Coronary artery (tissue), 2 donors: ENCODE measurements at regions not wholly inside any gene's neighbourhood (a gene's known extent, or its start where the extent isn't known, plus 50 kb on each side); places are given as distances from the start of the nearest gene placed in this dataset.
"Not testable (repeated sequence)": the region's sequence is repeated elsewhere in the genome, so short reads cannot be mapped to it uniquely, and the experiment has no call there.

Experiments
- DNase-seq: peaks from one replicate; pipeline ENCODE4 v3.0.0-alpha.2; 2017; ENCODE audit warnings: low spot score
- H3K27ac ChIP-seq, 2 donors: fragments of 200-600 bp; sonication (generic); one replicate each; pipeline ENCODE4 v1.5.1; 2016 to 2019
- H3K4me3 ChIP-seq: fragments of 200-600 bp; sonication (generic); 2 replicates; pipeline ENCODE4 v1.5.1; 2016; ENCODE audit warnings: mild to moderate bottlenecking, moderate library complexity
- TF ChIP-seq, protein P1 (sequence below): fragments of 200-600 bp; sonication (generic); IDR thresholded peaks from one replicate; pipeline ENCODE4 v1.5.1; 2019; ENCODE audit warnings: antibody characterized with exemption

DNA sequence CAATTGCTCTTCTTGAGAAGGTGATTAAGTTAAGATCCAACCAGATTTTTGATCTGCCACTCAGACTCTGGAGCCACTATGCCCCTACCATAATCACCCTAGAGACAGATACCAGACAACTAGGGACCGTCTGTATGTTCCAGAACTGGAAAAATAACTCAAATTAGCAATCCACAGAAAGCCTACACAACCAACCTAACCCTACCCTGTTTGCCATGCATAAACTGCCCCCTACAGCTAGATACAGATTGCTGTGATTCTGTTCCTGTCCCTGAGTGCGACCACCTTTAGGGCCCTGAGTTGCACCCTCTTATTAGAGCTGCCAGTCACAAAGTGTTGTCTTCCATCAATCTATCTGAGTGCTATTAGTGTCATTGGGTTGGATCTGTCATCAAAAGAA, 929.8 kb upstream of the SLITRK1 start:
- DNase-seq: no peak
- TF ChIP-seq, protein P1, sequence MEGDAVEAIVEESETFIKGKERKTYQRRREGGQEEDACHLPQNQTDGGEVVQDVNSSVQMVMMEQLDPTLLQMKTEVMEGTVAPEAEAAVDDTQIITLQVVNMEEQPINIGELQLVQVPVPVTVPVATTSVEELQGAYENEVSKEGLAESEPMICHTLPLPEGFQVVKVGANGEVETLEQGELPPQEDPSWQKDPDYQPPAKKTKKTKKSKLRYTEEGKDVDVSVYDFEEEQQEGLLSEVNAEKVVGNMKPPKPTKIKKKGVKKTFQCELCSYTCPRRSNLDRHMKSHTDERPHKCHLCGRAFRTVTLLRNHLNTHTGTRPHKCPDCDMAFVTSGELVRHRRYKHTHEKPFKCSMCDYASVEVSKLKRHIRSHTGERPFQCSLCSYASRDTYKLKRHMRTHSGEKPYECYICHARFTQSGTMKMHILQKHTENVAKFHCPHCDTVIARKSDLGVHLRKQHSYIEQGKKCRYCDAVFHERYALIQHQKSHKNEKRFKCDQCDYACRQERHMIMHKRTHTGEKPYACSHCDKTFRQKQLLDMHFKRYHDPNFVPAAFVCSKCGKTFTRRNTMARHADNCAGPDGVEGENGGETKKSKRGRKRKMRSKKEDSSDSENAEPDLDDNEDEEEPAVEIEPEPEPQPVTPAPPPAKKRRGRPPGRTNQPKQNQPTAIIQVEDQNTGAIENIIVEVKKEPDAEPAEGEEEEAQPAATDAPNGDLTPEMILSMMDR: no peak
- no peak overlapping the region for H3K4me3 ChIP-seq
- H3K27ac ChIP-seq: no peak overlapping the region

DNA sequence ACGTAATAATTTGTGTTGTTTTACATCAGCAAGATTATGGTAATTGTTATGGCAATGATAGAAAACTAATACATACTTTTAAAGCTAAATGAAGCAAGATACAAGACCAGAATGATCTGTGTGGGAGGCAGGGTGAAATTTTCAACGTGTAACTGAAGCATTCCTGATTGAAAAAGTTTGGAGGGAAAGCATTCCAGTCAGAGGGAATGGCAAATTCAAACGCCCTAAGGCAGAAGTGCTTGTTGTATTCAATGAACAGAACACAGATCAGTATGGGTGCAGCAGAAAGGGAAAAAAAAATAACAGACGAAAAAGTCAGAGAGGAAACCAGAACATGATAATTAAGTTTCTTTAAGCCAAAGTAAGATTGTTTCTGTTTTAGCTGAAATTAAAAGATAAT, 928.5 kb upstream of the SLITRK1 start:
- Histone ChIP-seq H3K4me3 (no peak overlapping the region), H3K27ac (no peak overlapping the region)
- TF ChIP-seq, protein P1: no peak
- no peak for DNase-seq

- H3K4me3 ChIP-seq: no peak overlapping the region
- TF ChIP-seq, protein P1: no peak
- H3K27ac ChIP-seq: no peak overlapping the region
- no peak for DNase-seq
Observed at GRCh38 chr13:84802073-84802472, 919.8 kb upstream of the SLITRK1 start.

DNA sequence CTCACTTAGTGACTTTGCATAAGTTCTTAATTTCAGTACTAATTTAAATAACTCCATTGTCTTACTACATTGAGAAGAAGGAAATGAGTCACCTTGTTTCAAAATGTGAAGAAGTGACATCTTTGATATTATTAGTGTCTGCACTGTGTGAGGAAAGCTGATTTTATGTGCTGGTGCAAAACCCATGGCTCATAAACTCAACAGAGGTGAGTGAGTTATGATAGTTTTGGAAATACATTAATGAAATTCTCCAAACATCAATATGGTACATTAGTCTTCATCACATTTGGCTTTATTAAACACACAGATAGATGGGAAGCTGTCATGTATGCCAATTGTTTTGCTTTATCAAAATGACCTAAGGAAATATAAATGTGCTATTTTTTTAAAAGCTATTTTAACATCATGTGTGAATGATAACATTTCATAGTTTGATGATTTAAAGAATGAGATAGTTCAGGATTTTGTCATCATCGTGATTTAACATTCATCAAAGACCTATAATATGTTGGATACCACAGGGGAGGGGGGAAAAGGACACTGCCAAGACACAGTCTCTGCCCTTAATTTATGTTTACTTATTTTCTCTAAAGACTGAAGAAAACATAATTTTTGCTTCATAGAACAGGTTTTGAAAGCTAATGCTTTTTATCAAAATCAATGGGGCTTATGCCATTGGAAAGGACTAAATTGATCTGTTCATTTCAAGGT, 902.3 kb upstream of the SLITRK1 start:
- Histone ChIP-seq H3K27ac (no peak overlapping the region), H3K4me3 (no peak overlapping the region)
- DNase-seq: no peak
- TF ChIP-seq, protein P1: no peak

DNA sequence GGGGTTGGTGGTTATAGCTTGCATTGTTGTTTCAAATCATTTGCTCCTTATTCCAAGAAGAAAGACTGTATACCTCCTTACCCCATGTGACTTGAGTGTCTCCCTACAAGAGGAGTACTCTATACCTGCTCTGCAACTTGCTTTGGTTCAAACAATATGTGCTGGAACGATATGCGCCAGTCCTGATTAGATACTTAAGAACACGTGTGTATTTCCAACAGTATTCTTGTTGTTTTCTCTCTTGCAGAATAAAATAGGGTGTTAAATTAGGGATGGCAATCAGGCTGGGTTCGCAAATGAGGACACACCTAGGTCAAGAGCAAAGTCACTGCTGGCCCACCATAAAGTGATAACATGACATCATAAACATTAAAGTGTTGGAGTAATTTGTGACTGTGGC, 895.0 kb upstream of the SLITRK1 start:
- TF ChIP-seq, protein P1: no peak
- Histone ChIP-seq H3K27ac (no peak overlapping the region), H3K4me3 (no peak overlapping the region)
- DNase-seq: no peak

- Histone ChIP-seq H3K27ac (no peak overlapping the region), H3K4me3 (no peak overlapping the region)
- TF ChIP-seq, protein P1: no peak
- no peak for DNase-seq
Observed at GRCh38 chr13:84776593-84776992, 894.3 kb upstream of the SLITRK1 start.

DNA sequence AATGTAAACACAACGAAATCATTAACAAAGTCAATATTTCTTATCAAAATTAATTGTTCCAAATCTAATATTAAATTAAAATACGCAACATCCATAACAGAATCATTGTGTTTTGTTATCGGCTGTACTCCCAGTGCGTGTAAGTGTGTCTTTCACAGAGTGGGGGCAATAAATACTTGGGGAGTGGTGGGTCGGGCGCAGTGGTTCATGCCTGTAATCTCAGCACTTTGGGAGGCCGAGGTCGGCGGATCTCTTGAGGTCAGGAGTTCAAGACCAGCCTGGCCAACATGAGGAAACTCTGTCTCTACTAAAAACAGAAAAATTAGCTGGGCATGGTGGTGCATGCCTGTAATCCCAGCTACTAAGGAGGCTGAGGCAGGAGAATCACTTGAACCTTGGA, 893.6 kb upstream of the SLITRK1 start:
- not testable (repeated sequence) for H3K4me3 ChIP-seq, H3K27ac ChIP-seq, DNase-seq
